Bronchial epithelial cell (primary cell): ENCODE measurements at regions not wholly inside any gene's neighbourhood (a gene's known extent, or its start where the extent isn't known, plus 50 kb on each side); places are given as distances from the start of the nearest gene placed in this dataset.

Experiments
- DNase-seq: peaks from one replicate; pipeline ENCODE4 v3.0.0-alpha.2; 2010; ENCODE audit warnings: low read depth
- FAIRE-seq: peaks from 2 replicates; lab custom pipeline; 2011; peaks lifted over from hg19 to GRCh38; lab: Jason Lieb, UNC
- H3K27me3 ChIP-seq: 2 replicates; pipeline ENCODE4 v1.5.1; 2011; ENCODE audit warnings: low read length; ENCODE audit not compliant: control insufficient read depth, insufficient read depth
- H3K36me3 ChIP-seq: 2 replicates; pipeline ENCODE4 v1.5.1; 2011; ENCODE audit warnings: low read length; ENCODE audit not compliant: control insufficient read depth, insufficient read depth
- H3K4me3 ChIP-seq: 2 replicates; pipeline ENCODE4 v1.5.1; 2011; ENCODE audit warnings: mild to moderate bottlenecking, low read depth, low read length, control low read depth
- TF ChIP-seq, protein P1 (sequence below): IDR thresholded peaks from 2 replicates; pipeline ENCODE4 v1.5.1; 2011; ENCODE audit warnings: mild to moderate bottlenecking, moderate library complexity, low read length, control low read depth, inconsistent platforms; ENCODE audit not compliant: insufficient read depth, severe bottlenecking

- no peak overlapping the region for H3K4me3 ChIP-seq
- TF ChIP-seq, protein P1, sequence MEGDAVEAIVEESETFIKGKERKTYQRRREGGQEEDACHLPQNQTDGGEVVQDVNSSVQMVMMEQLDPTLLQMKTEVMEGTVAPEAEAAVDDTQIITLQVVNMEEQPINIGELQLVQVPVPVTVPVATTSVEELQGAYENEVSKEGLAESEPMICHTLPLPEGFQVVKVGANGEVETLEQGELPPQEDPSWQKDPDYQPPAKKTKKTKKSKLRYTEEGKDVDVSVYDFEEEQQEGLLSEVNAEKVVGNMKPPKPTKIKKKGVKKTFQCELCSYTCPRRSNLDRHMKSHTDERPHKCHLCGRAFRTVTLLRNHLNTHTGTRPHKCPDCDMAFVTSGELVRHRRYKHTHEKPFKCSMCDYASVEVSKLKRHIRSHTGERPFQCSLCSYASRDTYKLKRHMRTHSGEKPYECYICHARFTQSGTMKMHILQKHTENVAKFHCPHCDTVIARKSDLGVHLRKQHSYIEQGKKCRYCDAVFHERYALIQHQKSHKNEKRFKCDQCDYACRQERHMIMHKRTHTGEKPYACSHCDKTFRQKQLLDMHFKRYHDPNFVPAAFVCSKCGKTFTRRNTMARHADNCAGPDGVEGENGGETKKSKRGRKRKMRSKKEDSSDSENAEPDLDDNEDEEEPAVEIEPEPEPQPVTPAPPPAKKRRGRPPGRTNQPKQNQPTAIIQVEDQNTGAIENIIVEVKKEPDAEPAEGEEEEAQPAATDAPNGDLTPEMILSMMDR, result no peak
- DNase-seq, result no peak
- no peak for FAIRE-seq
- H3K27me3 ChIP-seq, result no peaks in the 10 kb centered on the region
- H3K36me3 ChIP-seq, result no peaks in the 10 kb centered on the region
These were observed 1030.5 kb downstream of the TLE4 start for GRCh38 chr9:80602291-80602690.

GRCh38 chr9:80596579-80596978 is 1024.8 kb downstream of the TLE4 start:
- TF ChIP-seq, protein P1, result no peak
- no peaks in the 10 kb centered on the region for H3K27me3 ChIP-seq
- no peak overlapping the region for H3K4me3 ChIP-seq
- no peaks in the 10 kb centered on the region for H3K36me3 ChIP-seq
- DNase-seq, result no peak
- FAIRE-seq, result no peak

DNA sequence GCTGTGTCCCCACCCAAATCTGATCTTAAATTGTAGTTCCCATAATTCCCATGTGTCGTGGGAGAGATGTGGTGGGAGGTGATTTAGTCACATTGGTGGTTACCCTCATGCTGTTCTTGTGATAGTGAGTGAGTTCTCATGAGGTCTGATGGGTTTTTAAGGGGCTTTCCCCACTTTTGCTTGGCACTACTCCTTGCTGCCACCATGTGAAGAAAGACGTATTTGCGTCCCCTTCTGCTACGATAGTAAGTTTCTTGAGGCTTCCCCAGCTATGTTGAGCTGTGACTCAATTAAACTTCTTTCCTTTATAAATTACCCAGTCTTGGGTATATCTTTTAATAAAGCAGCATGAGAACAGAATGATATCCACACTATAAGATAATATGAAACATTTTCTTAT is 1023.4 kb downstream of the TLE4 start:
- TF ChIP-seq, protein P1, result no peak

DNA sequence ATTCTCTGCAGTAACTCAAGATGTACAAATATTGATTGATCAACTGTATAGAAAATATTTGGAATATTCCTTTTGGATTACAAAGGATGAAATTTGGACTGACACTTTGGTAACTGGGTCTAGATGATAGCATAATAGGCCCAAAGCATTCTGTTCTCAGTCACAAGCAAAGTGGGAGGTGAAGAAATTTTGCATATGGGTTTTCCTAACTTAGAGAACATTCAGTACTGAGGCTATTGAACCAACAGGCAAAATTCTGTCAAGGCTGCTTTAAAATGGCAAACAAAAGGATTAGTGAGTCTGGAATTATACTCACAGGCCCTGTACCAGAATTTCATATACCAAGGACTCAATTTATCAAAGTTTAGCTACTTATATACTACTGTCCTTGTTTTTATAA is 1020.6 kb downstream of the TLE4 start:
- FAIRE-seq (no peak), DNase-seq (no peak)
- Histone ChIP-seq H3K36me3 (no peaks in the 10 kb centered on the region), H3K4me3 (no peak overlapping the region), H3K27me3 (no peaks in the 10 kb centered on the region)
- TF ChIP-seq, protein P1, result no peak

More for the DNA sequence above, 1023.4 kb downstream of the TLE4 start:
- Histone ChIP-seq H3K36me3 (no peaks in the 10 kb centered on the region), H3K27me3 (no peaks in the 10 kb centered on the region), H3K4me3 (no peak overlapping the region)
- DNase-seq (no peak), FAIRE-seq (no peak)

- H3K27me3 ChIP-seq, result no peaks in the 10 kb centered on the region
- no peak for FAIRE-seq
These were observed 1015.1 kb downstream of the TLE4 start for GRCh38 chr9:80586786-80587330.

DNA sequence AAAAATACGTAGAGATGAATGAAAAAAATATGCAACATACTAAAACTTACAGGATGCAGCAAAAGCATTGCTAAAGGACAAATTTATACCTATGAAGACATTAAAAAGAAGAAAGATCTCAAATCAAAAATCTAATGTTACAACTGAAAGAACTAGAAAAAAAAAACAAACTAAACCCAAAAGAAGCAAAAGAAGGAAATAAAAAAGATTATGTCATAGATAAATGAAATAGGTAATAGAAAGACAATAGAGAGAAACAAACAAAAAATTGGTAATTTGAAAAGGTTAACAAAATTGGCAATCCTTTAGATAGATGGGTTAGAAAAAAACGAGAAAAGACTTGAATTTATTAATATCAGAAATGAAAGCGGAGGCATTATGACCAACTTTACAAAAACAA is 1000.2 kb downstream of the TLE4 start:
- Histone ChIP-seq H3K36me3 (no peaks in the 10 kb centered on the region), H3K27me3 (no peaks in the 10 kb centered on the region), H3K4me3 (no peak overlapping the region)
- no peak for DNase-seq
- no peak for FAIRE-seq
- TF ChIP-seq, protein P1, result no peak

More at GRCh38 chr9:80586786-80587330, 1015.1 kb downstream of the TLE4 start:
- TF ChIP-seq, protein P1, result no peak
- Histone ChIP-seq H3K4me3 (no peak overlapping the region), H3K36me3 (no peaks in the 10 kb centered on the region)
- DNase-seq, result no peak
